Panc1 (cell line): ENCODE measurements at regions not wholly inside any gene's neighbourhood (a gene's known extent, or its start where the extent isn't known, plus 50 kb on each side); places are given as distances from the start of the nearest gene placed in this dataset.

Experiments used
- ATAC-seq: fragments of 200-7000 bp; cut with Tn5 transposase; 2 replicates; pipeline ENCODE4 v1.9.1; 2020; ENCODE audit warnings: mild to moderate bottlenecking, moderate library complexity
- BruUV-seq: library from RNA; stranded (reverse); fragments of 400-500 nt; replicated peaks from 2 replicates; lab custom pipeline; 2021; lab: Mats Ljungman, UMichigan
- CTCF ChIA-PET: fragments of 300-600 bp; sonication (Branson Sonifier 250); formaldehyde crosslinking; loops from one replicate; lab custom pipeline; 2022; ENCODE audit warnings: antibody characterized with exemption; lab: Charles Lee
- POLR2A ChIA-PET: fragments of 300-600 bp; sonication (Branson Sonifier 250); formaldehyde crosslinking; loops from one replicate; lab custom pipeline; 2022; ENCODE audit warnings: antibody characterized with exemption; lab: Charles Lee
- DNase-seq: peaks from one replicate; pipeline ENCODE4 v3.0.0-alpha.2; 2010; ENCODE audit warnings: low read depth, low spot score
- H3K27ac ChIP-seq: 2 replicates; pipeline ENCODE4 v1.5.1; 2011; ENCODE audit warnings: mild to moderate bottlenecking, low read length, inconsistent platforms
- H3K27me3 ChIP-seq: fragments of 200-500 bp; sonication (Bioruptor generic); 2 replicates; pipeline ENCODE4 v1.6.0; 2014; ENCODE audit warnings: low read length, inconsistent platforms; ENCODE audit not compliant: control insufficient read depth, insufficient read depth
- H3K36me3 ChIP-seq: fragments of 200-500 bp; sonication (Bioruptor generic); 2 replicates; pipeline ENCODE4 v1.5.1; 2014; ENCODE audit warnings: inconsistent platforms, mild to moderate bottlenecking, low read length, moderate library complexity; ENCODE audit not compliant: control insufficient read depth, insufficient read depth
- H3K4me1 ChIP-seq: 2 replicates; pipeline ENCODE4 v1.5.1; 2011; ENCODE audit warnings: inconsistent platforms, mild to moderate bottlenecking, low read length, moderate library complexity; ENCODE audit not compliant: control insufficient read depth, insufficient read depth
- H3K4me3 ChIP-seq, 2 experiments: 2 replicates each; pipeline ENCODE4 v1.5.1; 2011 to 2012; ENCODE audit warnings: low read depth in 2 of 2, low read length in 2 of 2, mild to moderate bottlenecking in 2 of 2, inconsistent platforms in 1 of 2, moderate library complexity in 1 of 2
- H3K9me3 ChIP-seq: fragments of 200-500 bp; sonication (Bioruptor generic); 2 replicates; pipeline ENCODE4 v1.5.1; 2014; ENCODE audit warnings: low read depth, mild to moderate bottlenecking, inconsistent platforms, low read length, moderate library complexity; ENCODE audit not compliant: control insufficient read depth, insufficient read depth
- POLR2AphosphoS5 ChIP-seq: IDR thresholded peaks from 2 replicates; pipeline ENCODE4 v1.6.1; 2012; ENCODE audit warnings: mild to moderate bottlenecking, low read depth, low read length, moderate library complexity
- SIN3A ChIP-seq: IDR thresholded peaks from 2 replicates; pipeline ENCODE4 v1.6.1; 2012; ENCODE audit warnings: low read depth, mild to moderate bottlenecking, low read length, moderate library complexity, borderline replicate concordance; ENCODE audit not compliant: insufficient read depth
- TCF7L2 ChIP-seq: IDR thresholded peaks from 2 replicates; pipeline ENCODE4 v1.6.1; 2011; ENCODE audit warnings: mild to moderate bottlenecking, low read depth, low read length, inconsistent platforms
- in situ Hi-C: cut with HindIII; loops from 2 replicates; pipeline ENCODE4 v1.10.0; 2016; ENCODE audit warnings: low sequenced_read_pairs, low pct_unique_long_range_greater_than_20kb
- intact Hi-C: fragments of 100-400 bp; cut with micrococcal nuclease; formaldehyde crosslinking; loops from one replicate; pipeline ENCODE4 v1.10.0; 2022; ENCODE audit not compliant: unreplicated experiment
- TF ChIP-seq, protein P1 (sequence below), 2 experiments: IDR thresholded peaks; 2 replicates each; pipeline ENCODE4 v1.6.1; 2011 to 2012; ENCODE audit warnings: low read depth in 2 of 2, control low read depth in 1 of 2, low read length in 1 of 2, mild to moderate bottlenecking in 1 of 2, moderate library complexity in 1 of 2; ENCODE audit not compliant: insufficient read depth in 1 of 2
- TF ChIP-seq, protein P2 (sequence below): fragments of 450-650 bp; IDR thresholded peaks from 2 replicates; pipeline ENCODE4 v1.5.1; 2017; ENCODE audit warnings: mild to moderate bottlenecking

DNA sequence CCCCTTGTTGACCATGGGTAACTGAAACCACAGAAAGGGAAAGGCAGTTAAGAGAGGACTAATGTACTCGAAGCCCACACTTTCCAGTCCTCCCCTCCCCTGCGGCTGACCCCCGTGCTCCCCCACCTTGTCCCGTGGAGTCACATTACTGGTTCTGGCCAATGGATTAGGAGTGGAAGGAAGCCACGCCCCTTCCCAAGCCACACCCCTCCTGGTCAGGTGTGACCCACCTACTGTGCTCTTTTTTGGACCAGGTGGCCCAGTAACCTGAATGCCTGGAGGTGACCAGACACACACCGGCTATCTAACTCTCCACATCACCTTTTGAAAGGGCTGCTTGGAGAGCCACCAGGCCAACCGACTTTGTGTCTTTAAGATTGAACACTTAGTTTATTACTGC is 109.3 kb upstream of the MSX1 start:
- TF ChIP-seq, protein P1, sequence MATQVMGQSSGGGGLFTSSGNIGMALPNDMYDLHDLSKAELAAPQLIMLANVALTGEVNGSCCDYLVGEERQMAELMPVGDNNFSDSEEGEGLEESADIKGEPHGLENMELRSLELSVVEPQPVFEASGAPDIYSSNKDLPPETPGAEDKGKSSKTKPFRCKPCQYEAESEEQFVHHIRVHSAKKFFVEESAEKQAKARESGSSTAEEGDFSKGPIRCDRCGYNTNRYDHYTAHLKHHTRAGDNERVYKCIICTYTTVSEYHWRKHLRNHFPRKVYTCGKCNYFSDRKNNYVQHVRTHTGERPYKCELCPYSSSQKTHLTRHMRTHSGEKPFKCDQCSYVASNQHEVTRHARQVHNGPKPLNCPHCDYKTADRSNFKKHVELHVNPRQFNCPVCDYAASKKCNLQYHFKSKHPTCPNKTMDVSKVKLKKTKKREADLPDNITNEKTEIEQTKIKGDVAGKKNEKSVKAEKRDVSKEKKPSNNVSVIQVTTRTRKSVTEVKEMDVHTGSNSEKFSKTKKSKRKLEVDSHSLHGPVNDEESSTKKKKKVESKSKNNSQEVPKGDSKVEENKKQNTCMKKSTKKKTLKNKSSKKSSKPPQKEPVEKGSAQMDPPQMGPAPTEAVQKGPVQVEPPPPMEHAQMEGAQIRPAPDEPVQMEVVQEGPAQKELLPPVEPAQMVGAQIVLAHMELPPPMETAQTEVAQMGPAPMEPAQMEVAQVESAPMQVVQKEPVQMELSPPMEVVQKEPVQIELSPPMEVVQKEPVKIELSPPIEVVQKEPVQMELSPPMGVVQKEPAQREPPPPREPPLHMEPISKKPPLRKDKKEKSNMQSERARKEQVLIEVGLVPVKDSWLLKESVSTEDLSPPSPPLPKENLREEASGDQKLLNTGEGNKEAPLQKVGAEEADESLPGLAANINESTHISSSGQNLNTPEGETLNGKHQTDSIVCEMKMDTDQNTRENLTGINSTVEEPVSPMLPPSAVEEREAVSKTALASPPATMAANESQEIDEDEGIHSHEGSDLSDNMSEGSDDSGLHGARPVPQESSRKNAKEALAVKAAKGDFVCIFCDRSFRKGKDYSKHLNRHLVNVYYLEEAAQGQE (IDR thresholded peaks at IDR 0.05; ENCODE audit: insufficient read depth in 1 of 2, low read depth in 2 of 2, low read length in 1 of 2) = no peak
- TF ChIP-seq POLR2AphosphoS5 = no peak
- TF ChIP-seq, protein P2, sequence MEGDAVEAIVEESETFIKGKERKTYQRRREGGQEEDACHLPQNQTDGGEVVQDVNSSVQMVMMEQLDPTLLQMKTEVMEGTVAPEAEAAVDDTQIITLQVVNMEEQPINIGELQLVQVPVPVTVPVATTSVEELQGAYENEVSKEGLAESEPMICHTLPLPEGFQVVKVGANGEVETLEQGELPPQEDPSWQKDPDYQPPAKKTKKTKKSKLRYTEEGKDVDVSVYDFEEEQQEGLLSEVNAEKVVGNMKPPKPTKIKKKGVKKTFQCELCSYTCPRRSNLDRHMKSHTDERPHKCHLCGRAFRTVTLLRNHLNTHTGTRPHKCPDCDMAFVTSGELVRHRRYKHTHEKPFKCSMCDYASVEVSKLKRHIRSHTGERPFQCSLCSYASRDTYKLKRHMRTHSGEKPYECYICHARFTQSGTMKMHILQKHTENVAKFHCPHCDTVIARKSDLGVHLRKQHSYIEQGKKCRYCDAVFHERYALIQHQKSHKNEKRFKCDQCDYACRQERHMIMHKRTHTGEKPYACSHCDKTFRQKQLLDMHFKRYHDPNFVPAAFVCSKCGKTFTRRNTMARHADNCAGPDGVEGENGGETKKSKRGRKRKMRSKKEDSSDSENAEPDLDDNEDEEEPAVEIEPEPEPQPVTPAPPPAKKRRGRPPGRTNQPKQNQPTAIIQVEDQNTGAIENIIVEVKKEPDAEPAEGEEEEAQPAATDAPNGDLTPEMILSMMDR = no peak
- no peak for TF ChIP-seq SIN3A
- TF ChIP-seq TCF7L2 = no peak
- ATAC-seq (no peak), DNase-seq (no peak)
- Histone ChIP-seq H3K4me3 (no peak overlapping the region), H3K36me3 (no peaks in the 10 kb centered on the region), H3K4me1 (no peaks in the 10 kb centered on the region), H3K27ac (no peak overlapping the region), H3K9me3 (no peaks in the 10 kb centered on the region), H3K27me3 (no peaks in the 10 kb centered on the region; the same call in 1 of the 2 replicates)
- intact Hi-C loops (no loop called here), in situ Hi-C loops (no loop called here)
- CTCF ChIA-PET = no interaction called here
- POLR2A ChIA-PET = no interaction called here
- no TSS peak for BruUV-seq

DNA sequence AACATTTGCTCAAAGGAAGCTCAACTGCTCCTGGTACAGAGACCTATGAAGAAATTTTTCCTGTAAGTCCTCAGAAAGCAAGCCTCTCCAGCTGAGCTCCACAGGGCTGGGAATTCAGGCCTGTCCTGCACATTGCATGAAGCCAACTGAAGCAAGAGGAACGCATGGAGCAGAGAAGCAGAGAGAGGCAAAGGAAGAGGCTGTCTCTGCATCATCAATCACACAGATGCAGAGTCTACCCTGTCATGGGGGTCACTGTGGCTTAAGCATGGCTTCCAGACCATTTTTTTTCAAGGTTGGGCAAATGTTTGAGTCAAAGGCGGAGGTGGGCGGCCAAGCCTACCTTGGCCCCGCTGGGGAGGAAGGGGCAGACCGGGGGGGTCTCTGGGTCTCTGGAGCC is 110.3 kb upstream of the MSX1 start:
- intact Hi-C loops (no loop called here), in situ Hi-C loops (no loop called here)
- Histone ChIP-seq H3K4me3 (no peak overlapping the region), H3K4me1 (no peaks in the 10 kb centered on the region), H3K27me3 (no peaks in the 10 kb centered on the region; the same call in 1 of the 2 replicates), H3K9me3 (no peaks in the 10 kb centered on the region), H3K36me3 (no peaks in the 10 kb centered on the region), H3K27ac (no peak overlapping the region)
- no peak for DNase-seq
- BruUV-seq = no TSS peak
- TF ChIP-seq POLR2AphosphoS5 (no peak), SIN3A (no peak), TCF7L2 (no peak)
- TF ChIP-seq, protein P1 (IDR thresholded peaks at IDR 0.05; ENCODE audit: insufficient read depth in 1 of 2, low read depth in 2 of 2, low read length in 1 of 2) = no peak
- TF ChIP-seq, protein P2 = no peak
- no peak for ATAC-seq
- POLR2A ChIA-PET = no interaction called here
- CTCF ChIA-PET = no interaction called here
